ENCODE measurements at regions not wholly inside any gene's neighbourhood (a gene's known extent, or its start where the extent isn't known, plus 50 kb on each side); places are given as distances from the start of the nearest gene placed in this dataset.

- H2AFZ ChIP-seq (ENCODE audit: low read depth, low read length, severe bottlenecking), result no peak overlapping the region
- no peaks in the 10 kb centered on the region for H4K20me1 ChIP-seq (ENCODE audit: low read depth, low read length)
- no peaks in the 10 kb centered on the region for H3F3A ChIP-seq (ENCODE audit: insufficient read depth)
- no peak overlapping the region for H3K27ac ChIP-seq (ENCODE audit: low read depth, low read length)
- no peak overlapping the region for H3K4me2 ChIP-seq (ENCODE audit: low read depth, low read length, poor library complexity, severe bottlenecking)
- TF ChIP-seq EZH2phosphoT487 (conservative IDR thresholded peaks at IDR 0.05; ENCODE audit: low read length), result no peak
- no peak for TF ChIP-seq CTCF (IDR thresholded peaks at IDR 0.05; ENCODE audit: insufficient read depth, low read length, poor library complexity, severe bottlenecking)
- H3K79me2 ChIP-seq (ENCODE audit: insufficient read depth, low read length), result no peaks in the 10 kb centered on the region
- H3K36me3 ChIP-seq (ENCODE audit: low read length), result no peaks in the 10 kb centered on the region
- no peaks in the 10 kb centered on the region for H3K9me3 ChIP-seq (ENCODE audit: insufficient read depth, low read length)
- H3K9me2 ChIP-seq (replicated peaks; ENCODE audit: insufficient read depth, low read length), result no peaks in the 10 kb centered on the region
- H3K27me3 ChIP-seq (ENCODE audit: low read length), result no peaks in the 10 kb centered on the region
- H3K4me3 ChIP-seq (ENCODE audit: insufficient read depth, low read length, poor library complexity, severe bottlenecking), result no peak overlapping the region
- H3K9ac ChIP-seq (ENCODE audit: low read length), result no peak overlapping the region
These were observed 815.5 kb upstream of the ADGRL4 start for GRCh38 chr1:79822053-79822452.

GRCh38 chr1:79819140-79819539 is 812.6 kb upstream of the ADGRL4 start:
- Histone ChIP-seq H2AFZ (ENCODE audit: low read depth, low read length, severe bottlenecking) (no peak overlapping the region), H4K20me1 (ENCODE audit: low read depth, low read length) (no peaks in the 10 kb centered on the region), H3K27me3 (ENCODE audit: low read length) (no peaks in the 10 kb centered on the region), H3K9me3 (ENCODE audit: insufficient read depth, low read length) (no peaks in the 10 kb centered on the region), H3K79me2 (ENCODE audit: insufficient read depth, low read length) (no peaks in the 10 kb centered on the region), H3K9me2 (replicated peaks; ENCODE audit: insufficient read depth, low read length) (no peaks in the 10 kb centered on the region), H3K36me3 (ENCODE audit: low read length) (no peaks in the 10 kb centered on the region), H3K4me2 (ENCODE audit: low read depth, low read length, poor library complexity, severe bottlenecking) (no peak overlapping the region), H3F3A (ENCODE audit: insufficient read depth) (no peaks in the 10 kb centered on the region), H3K9ac (ENCODE audit: low read length) (no peak overlapping the region), H3K4me3 (ENCODE audit: insufficient read depth, low read length, poor library complexity, severe bottlenecking) (no peak overlapping the region), H3K27ac (ENCODE audit: low read depth, low read length) (no peak overlapping the region)
- TF ChIP-seq EZH2phosphoT487 (conservative IDR thresholded peaks at IDR 0.05; ENCODE audit: low read length), result no peak
- TF ChIP-seq CTCF (IDR thresholded peaks at IDR 0.05; ENCODE audit: insufficient read depth, low read length, poor library complexity, severe bottlenecking), result no peak

- H3K79me2 ChIP-seq (ENCODE audit: insufficient read depth, low read length), result no peaks in the 10 kb centered on the region
- no peak for TF ChIP-seq CTCF (IDR thresholded peaks at IDR 0.05; ENCODE audit: insufficient read depth, low read length, poor library complexity, severe bottlenecking)
- TF ChIP-seq EZH2phosphoT487 (conservative IDR thresholded peaks at IDR 0.05; ENCODE audit: low read length), result no peak
- no peak overlapping the region for H2AFZ ChIP-seq (ENCODE audit: low read depth, low read length, severe bottlenecking)
- no peak overlapping the region for H3K27ac ChIP-seq (ENCODE audit: low read depth, low read length)
- H3K4me2 ChIP-seq (ENCODE audit: low read depth, low read length, poor library complexity, severe bottlenecking), result no peak overlapping the region
- no peak overlapping the region for H3K4me3 ChIP-seq (ENCODE audit: insufficient read depth, low read length, poor library complexity, severe bottlenecking)
- H3K9me3 ChIP-seq (ENCODE audit: insufficient read depth, low read length), result no peaks in the 10 kb centered on the region
- H4K20me1 ChIP-seq (ENCODE audit: low read depth, low read length), result no peaks in the 10 kb centered on the region
- H3K36me3 ChIP-seq (ENCODE audit: low read length), result no peaks in the 10 kb centered on the region
- H3K27me3 ChIP-seq (ENCODE audit: low read length), result no peaks in the 10 kb centered on the region
- no peak overlapping the region for H3K9ac ChIP-seq (ENCODE audit: low read length)
- no peaks in the 10 kb centered on the region for H3F3A ChIP-seq (ENCODE audit: insufficient read depth)
- H3K9me2 ChIP-seq (replicated peaks; ENCODE audit: insufficient read depth, low read length), result no peaks in the 10 kb centered on the region
These were observed 810.6 kb upstream of the ADGRL4 start for GRCh38 chr1:79817031-79817560.

Data from SU-DHL-6 (cell line).